Calu3 (cell line): ENCODE measurements at regions not wholly inside any gene's neighbourhood (a gene's known extent, or its start where the extent isn't known, plus 50 kb on each side); places are given as distances from the start of the nearest gene placed in this dataset.
"Not testable (repeated sequence)": the region's sequence is repeated elsewhere in the genome, so short reads cannot be mapped to it uniquely, and the experiment has no call there.

ENCODE experiments used
- BruUV-seq: library from RNA; stranded (reverse); fragments of 400-500 nt; replicated peaks from 2 replicates; lab custom pipeline; 2021; lab: Mats Ljungman, UMichigan
- CTCF ChIA-PET: fragments of 300-600 bp; sonication (Branson Sonifier 250); formaldehyde crosslinking; loops from one replicate; lab custom pipeline; 2022; ENCODE audit warnings: antibody characterized with exemption; lab: Charles Lee
- DNase-seq: peaks from one replicate; pipeline ENCODE4 v3.0.0; 2022
- H3K27ac Mint-ChIP-seq: one replicate; pipeline ENCODE4 v1.8.0; 2022; ENCODE audit warnings: mixed read lengths; ENCODE audit not compliant: unreplicated experiment
- H3K27me3 Mint-ChIP-seq: one replicate; pipeline ENCODE4 v1.8.0; 2022; ENCODE audit warnings: mixed read lengths; ENCODE audit not compliant: unreplicated experiment
- H3K36me3 Mint-ChIP-seq: one replicate; pipeline ENCODE4 v1.8.0; 2022; ENCODE audit warnings: mild to moderate bottlenecking, moderate library complexity, mixed read lengths; ENCODE audit not compliant: insufficient read depth, unreplicated experiment
- H3K4me1 Mint-ChIP-seq: one replicate; pipeline ENCODE4 v1.8.0; 2022; ENCODE audit warnings: mild to moderate bottlenecking, low read depth, mixed read lengths; ENCODE audit not compliant: unreplicated experiment
- H3K4me3 Mint-ChIP-seq: one replicate; pipeline ENCODE4 v1.8.0; 2022; ENCODE audit warnings: mild to moderate bottlenecking, low read depth, moderate library complexity, mixed read lengths; ENCODE audit not compliant: unreplicated experiment
- H3K9me3 Mint-ChIP-seq: one replicate; pipeline ENCODE4 v1.8.0; 2022; ENCODE audit warnings: low read depth, mixed read lengths; ENCODE audit not compliant: unreplicated experiment
- CTCF ChIP-seq: fragments of 200-600 bp; IDR thresholded peaks from one replicate; pipeline ENCODE4 v1.8.0; 2022; ENCODE audit warnings: antibody characterized with exemption; ENCODE audit not compliant: unreplicated experiment
- intact Hi-C: fragments of 100-400 bp; cut with micrococcal nuclease; formaldehyde crosslinking; loops from one replicate; pipeline ENCODE4 v1.10.0; 2022; ENCODE audit not compliant: unreplicated experiment

GRCh38 chr5:40354171-40354570 lies 325.5 kb upstream of the PTGER4 start:
- no peak for DNase-seq
- CTCF ChIA-PET, result interaction anchor here (0.7 kb wide), 1 partner anchor 196 kb away, joined by 3 read pairs; no protein-coding TSS in a partner anchor
- intact Hi-C loops, result no loop called here
- H3K4me3 Mint-ChIP-seq, result no peak overlapping the region
- no peaks in the 10 kb centered on the region for H3K36me3 Mint-ChIP-seq
- no peaks in the 10 kb centered on the region for H3K9me3 Mint-ChIP-seq
- BruUV-seq, result no TSS peak
- H3K4me1 Mint-ChIP-seq, result no peaks in the 10 kb centered on the region
- H3K27me3 Mint-ChIP-seq, result no peaks in the 10 kb centered on the region
- TF ChIP-seq CTCF, result no peak
- H3K27ac Mint-ChIP-seq, result no peak overlapping the region

GRCh38 chr5:40353442-40353841 lies 326.3 kb upstream of the PTGER4 start:
- Mint-ChIP-seq H3K36me3 (no peaks in the 10 kb centered on the region), H3K27ac (no peak overlapping the region), H3K4me1 (no peaks in the 10 kb centered on the region), H3K9me3 (no peaks in the 10 kb centered on the region), H3K4me3 (no peak overlapping the region), H3K27me3 (no peaks in the 10 kb centered on the region)
- BruUV-seq, result no TSS peak
- CTCF ChIA-PET, result interaction anchor here (0.7 kb wide), 1 partner anchor 195 kb away, joined by 3 read pairs; no protein-coding TSS in a partner anchor
- TF ChIP-seq CTCF, result no peak
- DNase-seq, result no peak
- intact Hi-C loops, result no loop called here

- Mint-ChIP-seq H3K36me3 (no peaks in the 10 kb centered on the region), H3K27me3 (no peaks in the 10 kb centered on the region), H3K4me1 (no peaks in the 10 kb centered on the region), H3K27ac (no peak overlapping the region), H3K9me3 (peaks cover 3% of the 10 kb centered on the region), H3K4me3 (no peak overlapping the region)
- CTCF ChIA-PET, result no interaction called here
- BruUV-seq, result no TSS peak
- intact Hi-C loops, result no loop called here
- TF ChIP-seq CTCF, result no peak
- DNase-seq, result no peak
These were observed 331.6 kb upstream of the PTGER4 start for GRCh38 chr5:40347981-40348725.

- TF ChIP-seq CTCF, result no peak
- no peak overlapping the region for H3K4me3 Mint-ChIP-seq
- BruUV-seq, result no TSS peak
- intact Hi-C loops, result no loop called here
- no peak for DNase-seq
- no peaks in the 10 kb centered on the region for H3K36me3 Mint-ChIP-seq
- CTCF ChIA-PET, result no interaction called here
- peaks cover 3% of the 10 kb centered on the region for H3K9me3 Mint-ChIP-seq
- no peaks in the 10 kb centered on the region for H3K27me3 Mint-ChIP-seq
- no peaks in the 10 kb centered on the region for H3K4me1 Mint-ChIP-seq
- H3K27ac Mint-ChIP-seq, result no peak overlapping the region
These were observed 332.8 kb upstream of the PTGER4 start for GRCh38 chr5:40346901-40347300.

- intact Hi-C loops, H3K27ac Mint-ChIP-seq, DNase-seq, H3K4me1 Mint-ChIP-seq, H3K4me3 Mint-ChIP-seq, CTCF ChIA-PET, H3K36me3 Mint-ChIP-seq, H3K27me3 Mint-ChIP-seq, H3K9me3 Mint-ChIP-seq, BruUV-seq: not testable (repeated sequence)
These were observed 341.3 kb upstream of the PTGER4 start for GRCh38 chr5:40338434-40338833.
